B cell (primary cell): ENCODE measurements at regions not wholly inside any gene's neighbourhood (a gene's known extent, or its start where the extent isn't known, plus 50 kb on each side); places are given as distances from the start of the nearest gene placed in this dataset.
"Not testable (repeated sequence)": the region's sequence is repeated elsewhere in the genome, so short reads cannot be mapped to it uniquely, and the experiment has no call there.

Experiments
- EZH2 ChIP-seq: IDR thresholded peaks from 2 replicates; pipeline ENCODE4 v1.6.1; 2012; ENCODE audit warnings: borderline replicate concordance, low read depth, mild to moderate bottlenecking, moderate library complexity, low read length; ENCODE audit not compliant: insufficient read depth, poor library complexity, severe bottlenecking
- TF ChIP-seq, protein P1 (sequence below): fragments of 200-600 bp; IDR thresholded peaks from one replicate; pipeline ENCODE4 v1.8.0; 2022; ENCODE audit warnings: antibody characterized with exemption, mild to moderate bottlenecking

- TF ChIP-seq, protein P1, sequence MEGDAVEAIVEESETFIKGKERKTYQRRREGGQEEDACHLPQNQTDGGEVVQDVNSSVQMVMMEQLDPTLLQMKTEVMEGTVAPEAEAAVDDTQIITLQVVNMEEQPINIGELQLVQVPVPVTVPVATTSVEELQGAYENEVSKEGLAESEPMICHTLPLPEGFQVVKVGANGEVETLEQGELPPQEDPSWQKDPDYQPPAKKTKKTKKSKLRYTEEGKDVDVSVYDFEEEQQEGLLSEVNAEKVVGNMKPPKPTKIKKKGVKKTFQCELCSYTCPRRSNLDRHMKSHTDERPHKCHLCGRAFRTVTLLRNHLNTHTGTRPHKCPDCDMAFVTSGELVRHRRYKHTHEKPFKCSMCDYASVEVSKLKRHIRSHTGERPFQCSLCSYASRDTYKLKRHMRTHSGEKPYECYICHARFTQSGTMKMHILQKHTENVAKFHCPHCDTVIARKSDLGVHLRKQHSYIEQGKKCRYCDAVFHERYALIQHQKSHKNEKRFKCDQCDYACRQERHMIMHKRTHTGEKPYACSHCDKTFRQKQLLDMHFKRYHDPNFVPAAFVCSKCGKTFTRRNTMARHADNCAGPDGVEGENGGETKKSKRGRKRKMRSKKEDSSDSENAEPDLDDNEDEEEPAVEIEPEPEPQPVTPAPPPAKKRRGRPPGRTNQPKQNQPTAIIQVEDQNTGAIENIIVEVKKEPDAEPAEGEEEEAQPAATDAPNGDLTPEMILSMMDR: not testable (repeated sequence)
- not testable (repeated sequence) for TF ChIP-seq EZH2
Observed at GRCh38 chr10:21342499-21342898, 183.0 kb downstream of the SKIDA1 start.
